H9 (cell line): ENCODE measurements at regions not wholly inside any gene's neighbourhood (a gene's known extent, or its start where the extent isn't known, plus 50 kb on each side); places are given as distances from the start of the nearest gene placed in this dataset.

Source experiments
- DNase-seq: peaks from one replicate; pipeline ENCODE4 v3.0.0-alpha.2; 2017
- H2AFZ ChIP-seq: one replicate; pipeline ENCODE4 v1.6.1; 2013; ENCODE audit warnings: mild to moderate bottlenecking, low read length, control low read depth, moderate library complexity
- H2AK5ac ChIP-seq: 2 replicates; pipeline ENCODE4 v1.6.1; 2013; ENCODE audit warnings: low read length, control low read depth, mixed read lengths; ENCODE audit not compliant: insufficient read length
- H2BK120ac ChIP-seq: one replicate; pipeline ENCODE4 v1.6.1; 2013; ENCODE audit warnings: low read depth, mild to moderate bottlenecking, low read length, control low read depth, inconsistent platforms; ENCODE audit not compliant: poor library complexity, severe bottlenecking
- H2BK12ac ChIP-seq: 2 replicates; pipeline ENCODE4 v1.6.1; 2013; ENCODE audit warnings: low read length, control low read depth, mixed read lengths, low read depth; ENCODE audit not compliant: insufficient read length
- H2BK15ac ChIP-seq: 2 replicates; pipeline ENCODE4 v1.6.1; 2013; ENCODE audit warnings: low read depth, low read length, control low read depth
- H2BK20ac ChIP-seq: one replicate; pipeline ENCODE4 v1.6.1; 2013; ENCODE audit warnings: low read depth, mild to moderate bottlenecking, low read length, control low read depth, inconsistent platforms; ENCODE audit not compliant: poor library complexity, severe bottlenecking
- H2BK5ac ChIP-seq: 2 replicates; pipeline ENCODE4 v1.6.1; 2013; ENCODE audit warnings: low read length, control low read depth, mixed read lengths; ENCODE audit not compliant: insufficient read length
- H3K14ac ChIP-seq: 2 replicates; pipeline ENCODE4 v1.6.1; 2013; ENCODE audit warnings: low read length, control low read depth; ENCODE audit not compliant: insufficient read depth
- H3K18ac ChIP-seq: 2 replicates; pipeline ENCODE4 v1.6.1; 2013; ENCODE audit warnings: low read depth, mild to moderate bottlenecking, mixed read lengths, low read length, control low read depth; ENCODE audit not compliant: insufficient read length
- H3K23ac ChIP-seq: 2 replicates; pipeline ENCODE4 v1.6.1; 2013; ENCODE audit warnings: low read length, control low read depth, mixed read lengths, low read depth; ENCODE audit not compliant: insufficient read length
- H3K23me2 ChIP-seq: 2 replicates; pipeline ENCODE4 v1.6.1; 2013; ENCODE audit warnings: low read depth, mild to moderate bottlenecking, mixed read lengths, low read length, control low read depth; ENCODE audit not compliant: insufficient read length, poor library complexity, severe bottlenecking
- H3K27ac ChIP-seq: 2 replicates; pipeline ENCODE4 v1.5.1; 2013; ENCODE audit warnings: low read length, control low read depth, mixed read lengths, low read depth; ENCODE audit not compliant: insufficient read length
- H3K27me3 ChIP-seq: 2 replicates; pipeline ENCODE4 v1.6.1; 2013; ENCODE audit warnings: low read length, control low read depth, inconsistent platforms; ENCODE audit not compliant: insufficient read depth
- H3K4ac ChIP-seq: 2 replicates; pipeline ENCODE4 v1.6.1; 2013; ENCODE audit warnings: low read depth, mild to moderate bottlenecking, control low read depth, inconsistent platforms, low read length, moderate library complexity
- H3K4me1 ChIP-seq: 2 replicates; pipeline ENCODE4 v1.6.1; 2013; ENCODE audit warnings: low read length, control low read depth, inconsistent platforms; ENCODE audit not compliant: insufficient read depth
- H3K4me2 ChIP-seq: 2 replicates; pipeline ENCODE4 v1.6.1; 2013; ENCODE audit warnings: low read length, control low read depth, mixed read lengths; ENCODE audit not compliant: insufficient read length, insufficient read depth
- H3K56ac ChIP-seq: 2 replicates; pipeline ENCODE4 v1.6.1; 2013; ENCODE audit warnings: low read depth, mild to moderate bottlenecking, mixed read lengths, low read length, control low read depth; ENCODE audit not compliant: insufficient read length
- H3K79me1 ChIP-seq: 2 replicates; pipeline ENCODE4 v1.6.1; 2013; ENCODE audit warnings: low read depth, mild to moderate bottlenecking, moderate library complexity, low read length, control low read depth, inconsistent platforms; ENCODE audit not compliant: insufficient read depth, poor library complexity, severe bottlenecking
- H3K79me2 ChIP-seq: 2 replicates; pipeline ENCODE4 v1.6.1; 2013; ENCODE audit warnings: low read length, control low read depth, inconsistent platforms; ENCODE audit not compliant: insufficient read depth
- H3K9ac ChIP-seq: 2 replicates; pipeline ENCODE4 v1.6.1; 2013; ENCODE audit warnings: low read length, control low read depth, mixed read lengths; ENCODE audit not compliant: insufficient read length; ENCODE audit errors: extremely low read depth
- H3K9me3 ChIP-seq: one replicate; pipeline ENCODE4 v1.6.1; 2013; ENCODE audit warnings: low read depth, low read length, inconsistent platforms; ENCODE audit not compliant: control insufficient read depth
- H3T11ph ChIP-seq: one replicate; pipeline ENCODE4 v1.6.1; 2013; ENCODE audit warnings: mild to moderate bottlenecking, low read length, control low read depth, inconsistent platforms
- H4K20me1 ChIP-seq: one replicate; pipeline ENCODE4 v1.6.1; 2013; ENCODE audit not compliant: control insufficient read depth, insufficient read length, insufficient read depth
- H4K5ac ChIP-seq: 2 replicates; pipeline ENCODE4 v1.6.1; 2013; ENCODE audit warnings: low read depth, mild to moderate bottlenecking, mixed read lengths, low read length, control low read depth; ENCODE audit not compliant: insufficient read length
- H4K8ac ChIP-seq: replicated peaks from 2 replicates; pipeline ENCODE4 v1.6.1; 2013; ENCODE audit warnings: low read length, control low read depth, mixed read lengths, low read depth; ENCODE audit not compliant: insufficient read length
- H4K91ac ChIP-seq: 2 replicates; pipeline ENCODE4 v1.6.1; 2013; ENCODE audit warnings: low read depth, mild to moderate bottlenecking, moderate library complexity, mixed read lengths, low read length, control low read depth; ENCODE audit not compliant: insufficient read length
- H3K27ac Mint-ChIP-seq, 3 experiments: 2 replicates in 2 of 3; 3 replicates in 1 of 3; pipeline ENCODE4 v1.8.0; 2020 to 2021; ENCODE audit warnings: mixed read lengths in 3 of 3, mild to moderate bottlenecking in 1 of 3, moderate library complexity in 1 of 3
- H3K27me3 Mint-ChIP-seq: 2 replicates; pipeline ENCODE4 v1.8.0; 2021; ENCODE audit warnings: low read depth, mild to moderate bottlenecking, moderate library complexity, mixed read lengths
- H3K36me3 Mint-ChIP-seq, 3 experiments: 2 replicates in 2 of 3; 3 replicates in 1 of 3; pipeline ENCODE4 v1.8.0; 2020 to 2021; ENCODE audit warnings: low read depth in 3 of 3, mixed read lengths in 3 of 3; ENCODE audit not compliant: insufficient read depth in 1 of 3
- H3K4me1 Mint-ChIP-seq, 2 experiments: 2 replicates each; pipeline ENCODE4 v1.8.0; 2020; ENCODE audit warnings: mixed read lengths in 2 of 2
- H3K4me3 Mint-ChIP-seq, 2 experiments: 2 replicates in 1 of 2; 3 replicates in 1 of 2; pipeline ENCODE4 v1.8.0; 2020 to 2021; ENCODE audit warnings: mild to moderate bottlenecking in 2 of 2, mixed read lengths in 2 of 2, moderate library complexity in 1 of 2
- H3K9me3 Mint-ChIP-seq, 2 experiments: 2 replicates in 1 of 2; 3 replicates in 1 of 2; pipeline ENCODE4 v1.8.0; 2020; ENCODE audit warnings: mild to moderate bottlenecking in 2 of 2, mixed read lengths in 2 of 2, moderate library complexity in 1 of 2
- WGBS: extraction: QIAGEN DNeasy Blood & Tissue Kit; methylation state at CpG from one replicate; pipeline ENCODE4 v1.1.7; 2013; ENCODE audit warnings: missing lambda C conversion rate, low lambda C conversion rate, mixed read lengths; ENCODE audit not compliant: insufficient read length; ENCODE audit errors: extremely low coverage; 5-methylcytosine and 5-hydroxymethylcytosine counted together
- TF ChIP-seq, protein P1 (sequence below): fragments of 200-600 bp; sonication (generic); conservative IDR thresholded peaks from 3 replicates; pipeline ENCODE4 v1.8.0; 2021; ENCODE audit warnings: antibody characterized with exemption, mild to moderate bottlenecking

DNA sequence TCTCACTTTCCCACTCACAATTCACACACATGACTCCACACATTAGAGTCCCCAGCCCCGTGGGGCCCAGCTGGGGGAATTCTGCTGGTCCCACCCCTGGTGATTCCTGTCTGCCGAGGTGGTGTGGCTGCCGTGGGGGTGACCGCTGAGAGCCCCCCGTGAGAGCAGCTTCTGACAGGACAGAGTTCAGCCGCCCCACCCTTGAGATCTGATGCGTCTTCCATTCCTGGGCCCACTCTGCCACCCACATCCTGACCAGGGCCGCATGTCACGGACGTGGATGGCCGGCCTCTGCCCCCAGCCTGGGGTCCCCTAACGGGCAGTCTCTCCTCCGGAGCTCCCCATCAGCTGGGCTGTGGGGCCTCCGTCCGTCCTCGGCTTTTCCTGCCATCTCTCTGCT is 240.1 kb upstream of the PITRM1 start:
- Mint-ChIP-seq H3K4me3 (no peak overlapping the region), H3K27me3 (peaks cover 6% of the 10 kb centered on the region), H3K4me1 (peaks cover 8 to 11% of the 10 kb centered on the region in 2 experiments), H3K9me3 (peaks cover 2 to 4% of the 10 kb centered on the region in 2 experiments; a peak in 3 of 5 replicates), H3K27ac (peak overlapping the region in 1 of 3 experiments; percentile 85; a peak in 1 of 7 replicates), H3K36me3 (no peaks in the 10 kb centered on the region)
- H3K9me3 ChIP-seq: no peaks in the 10 kb centered on the region
- H2BK5ac ChIP-seq: no peak overlapping the region
- H3K23ac ChIP-seq: no peak overlapping the region
- H3K18ac ChIP-seq: no peak overlapping the region
- no CpG with 5 or more reads among the region's 16 CpGs for WGBS
- no peak overlapping the region for H3T11ph ChIP-seq
- TF ChIP-seq, protein P1, sequence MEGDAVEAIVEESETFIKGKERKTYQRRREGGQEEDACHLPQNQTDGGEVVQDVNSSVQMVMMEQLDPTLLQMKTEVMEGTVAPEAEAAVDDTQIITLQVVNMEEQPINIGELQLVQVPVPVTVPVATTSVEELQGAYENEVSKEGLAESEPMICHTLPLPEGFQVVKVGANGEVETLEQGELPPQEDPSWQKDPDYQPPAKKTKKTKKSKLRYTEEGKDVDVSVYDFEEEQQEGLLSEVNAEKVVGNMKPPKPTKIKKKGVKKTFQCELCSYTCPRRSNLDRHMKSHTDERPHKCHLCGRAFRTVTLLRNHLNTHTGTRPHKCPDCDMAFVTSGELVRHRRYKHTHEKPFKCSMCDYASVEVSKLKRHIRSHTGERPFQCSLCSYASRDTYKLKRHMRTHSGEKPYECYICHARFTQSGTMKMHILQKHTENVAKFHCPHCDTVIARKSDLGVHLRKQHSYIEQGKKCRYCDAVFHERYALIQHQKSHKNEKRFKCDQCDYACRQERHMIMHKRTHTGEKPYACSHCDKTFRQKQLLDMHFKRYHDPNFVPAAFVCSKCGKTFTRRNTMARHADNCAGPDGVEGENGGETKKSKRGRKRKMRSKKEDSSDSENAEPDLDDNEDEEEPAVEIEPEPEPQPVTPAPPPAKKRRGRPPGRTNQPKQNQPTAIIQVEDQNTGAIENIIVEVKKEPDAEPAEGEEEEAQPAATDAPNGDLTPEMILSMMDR: no peak
- no peak for DNase-seq
- no peak overlapping the region for H3K9ac ChIP-seq
- H3K4me1 ChIP-seq: no peaks in the 10 kb centered on the region
- no peak overlapping the region for H2AK5ac ChIP-seq
- H3K14ac ChIP-seq: no peak overlapping the region
- no peaks in the 10 kb centered on the region for H3K79me1 ChIP-seq
- H3K79me2 ChIP-seq: no peaks in the 10 kb centered on the region
- no peak overlapping the region for H4K5ac ChIP-seq
- H3K4me2 ChIP-seq: no peak overlapping the region
- no peak overlapping the region for H4K91ac ChIP-seq
- H2BK120ac ChIP-seq: no peak overlapping the region
- H3K4ac ChIP-seq: no peak overlapping the region
- H2AFZ ChIP-seq: no peak overlapping the region
- no peaks in the 10 kb centered on the region for H3K27me3 ChIP-seq
- no peak overlapping the region for H3K56ac ChIP-seq
- H3K23me2 ChIP-seq: no peaks in the 10 kb centered on the region
- no peaks in the 10 kb centered on the region for H4K20me1 ChIP-seq
- H2BK20ac ChIP-seq: no peak overlapping the region
- H2BK12ac ChIP-seq: no peak overlapping the region
- no peak overlapping the region for H4K8ac ChIP-seq
- no peak overlapping the region for H3K27ac ChIP-seq
- H2BK15ac ChIP-seq: no peak overlapping the region
